BLaER1 treated with 17β-estradiol and CSF1 and Interleukin-3, amounts not matched to agents 10 nM and 100 nM (cell line): ENCODE measurements at regions not wholly inside any gene's neighbourhood (a gene's known extent, or its start where the extent isn't known, plus 50 kb on each side); places are given as distances from the start of the nearest gene placed in this dataset.

Experiments
- H3K27ac ChIP-seq, 11 experiments: shearing (Covaris generic); formaldehyde crosslinking; 2 replicates each; pipeline ENCODE4 v1.8.1; 2022
- H3K27me3 ChIP-seq, 11 experiments: shearing (Covaris generic); formaldehyde crosslinking; 2 replicates each; pipeline ENCODE4 v1.8.1; 2022
- H3K36me3 ChIP-seq, 11 experiments: shearing (Covaris generic); formaldehyde crosslinking; 2 replicates each; pipeline ENCODE4 v1.8.1; 2022
- H3K4me1 ChIP-seq, 10 experiments: shearing (Covaris generic); formaldehyde crosslinking; 2 replicates each; pipeline ENCODE4 v1.8.1; 2022
- H3K4me2 ChIP-seq, 11 experiments: shearing (Covaris generic); formaldehyde crosslinking; 2 replicates each; pipeline ENCODE4 v1.8.1; 2022
- H3K4me3 ChIP-seq, 10 experiments: shearing (Covaris generic); formaldehyde crosslinking; 2 replicates each; pipeline ENCODE4 v1.8.1; 2022
- H3K9ac ChIP-seq, 11 experiments: shearing (Covaris generic); formaldehyde crosslinking; 2 replicates each; pipeline ENCODE4 v1.8.1; 2022
- H3K9me3 ChIP-seq, 11 experiments: shearing (Covaris generic); formaldehyde crosslinking; replicated peaks in 1 of 11; 2 replicates each; pipeline ENCODE4 v1.8.1; 2022
- H4K20me1 ChIP-seq, 11 experiments: shearing (Covaris generic); formaldehyde crosslinking; 2 replicates each; pipeline ENCODE4 v1.8.1; 2022
- Cebpa-rat ChIP-seq, 11 experiments: shearing (Covaris generic); IDR thresholded peaks; 2 replicates each; pipeline ENCODE4 v1.8.1; 2022

DNA sequence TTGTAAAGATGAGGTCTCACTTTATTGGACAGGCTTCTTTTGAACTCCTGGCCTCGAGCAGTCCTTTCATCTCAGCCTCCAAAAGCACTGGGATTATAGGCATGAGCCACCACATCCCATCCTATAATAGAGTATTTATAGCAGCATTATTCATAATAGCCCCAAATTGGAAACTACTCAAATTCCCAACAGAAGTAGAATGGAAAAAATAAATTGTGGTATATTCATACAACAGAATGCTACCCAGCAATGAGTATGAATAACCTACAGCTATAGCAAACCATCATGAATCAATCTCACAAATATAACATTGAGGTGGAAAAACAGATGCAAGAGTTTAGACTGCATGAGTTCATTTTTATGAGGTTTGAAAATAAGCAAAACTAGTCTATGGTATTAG is 84.8 kb upstream of the BTBD3 start:
- Histone ChIP-seq H3K9me3 (no peaks in the 10 kb centered on the region), H3K4me1 (no peaks in the 10 kb centered on the region), H3K4me3 (no peak overlapping the region), H3K4me2 (no peak overlapping the region), H4K20me1 (no peaks in the 10 kb centered on the region), H3K27ac (no peak overlapping the region), H3K27me3 (no peaks in the 10 kb centered on the region), H3K9ac (no peak overlapping the region), H3K36me3 (no peaks in the 10 kb centered on the region)
- TF ChIP-seq Cebpa-rat (IDR thresholded peaks at IDR 0.05): no peak

DNA sequence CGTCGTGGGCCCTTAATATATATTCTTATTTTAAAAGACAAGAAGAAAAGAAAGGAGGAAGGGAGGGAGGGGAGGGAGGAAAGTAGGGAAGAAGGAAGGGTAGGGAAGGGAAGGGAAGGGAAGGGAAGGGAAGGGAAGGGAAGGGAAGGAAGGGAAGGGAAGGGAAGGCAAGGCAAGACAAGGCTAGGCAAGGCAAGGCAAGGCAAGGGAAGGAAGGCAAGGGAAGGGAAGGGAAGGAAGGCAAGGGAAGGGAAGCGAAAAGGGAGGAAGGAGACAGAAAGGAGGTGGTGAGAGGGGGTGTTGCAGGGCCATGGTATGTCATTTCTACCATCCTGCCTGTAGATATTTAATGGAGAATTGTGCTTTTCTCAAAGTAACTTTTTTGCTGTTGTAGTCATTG is 83.9 kb upstream of the BTBD3 start:
- Histone ChIP-seq H3K9ac (no peak overlapping the region), H3K27me3 (no peaks in the 10 kb centered on the region), H3K36me3 (no peaks in the 10 kb centered on the region), H4K20me1 (no peaks in the 10 kb centered on the region), H3K4me1 (no peaks in the 10 kb centered on the region), H3K4me2 (no peak overlapping the region), H3K4me3 (no peak overlapping the region), H3K27ac (no peak overlapping the region), H3K9me3 (no peaks in the 10 kb centered on the region)
- no peak for TF ChIP-seq Cebpa-rat (IDR thresholded peaks at IDR 0.05)

DNA sequence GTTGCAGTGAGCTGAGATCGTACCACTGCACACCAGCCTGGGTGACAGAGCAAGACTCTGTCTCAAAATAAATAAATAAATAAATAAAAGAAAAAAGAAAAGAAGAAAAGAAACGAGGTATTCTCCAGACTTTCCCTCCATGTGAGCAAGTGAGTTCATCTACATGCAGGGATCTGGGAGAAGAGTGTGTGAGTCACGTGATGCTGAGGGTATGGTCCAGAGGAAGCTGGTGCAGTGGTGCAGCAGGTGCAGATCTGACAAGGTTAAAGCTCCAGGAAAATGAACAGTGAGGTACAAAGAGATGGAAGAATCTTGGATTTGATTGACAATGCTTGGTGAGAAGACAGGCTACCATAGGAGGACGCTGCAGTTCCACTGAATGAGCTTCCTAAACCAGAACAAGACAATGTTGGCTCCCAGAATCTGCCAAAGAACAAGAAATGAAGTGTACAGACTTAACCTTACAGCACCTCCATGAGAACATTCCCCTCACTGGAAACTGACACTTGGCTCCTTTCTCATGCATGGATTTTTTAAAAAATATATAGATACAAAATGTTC is 79.5 kb upstream of the BTBD3 start:
- no peak overlapping the region for H3K27ac ChIP-seq
- H3K27me3 ChIP-seq: no peaks in the 10 kb centered on the region
- H3K4me2 ChIP-seq: no peak overlapping the region
- H3K9me3 ChIP-seq: no peaks in the 10 kb centered on the region
- no peaks in the 10 kb centered on the region for H3K36me3 ChIP-seq
- no peak for TF ChIP-seq Cebpa-rat (IDR thresholded peaks at IDR 0.05)
- H3K4me1 ChIP-seq: no peaks in the 10 kb centered on the region
- H4K20me1 ChIP-seq: no peaks in the 10 kb centered on the region
- H3K4me3 ChIP-seq: no peak overlapping the region
- no peak overlapping the region for H3K9ac ChIP-seq

DNA sequence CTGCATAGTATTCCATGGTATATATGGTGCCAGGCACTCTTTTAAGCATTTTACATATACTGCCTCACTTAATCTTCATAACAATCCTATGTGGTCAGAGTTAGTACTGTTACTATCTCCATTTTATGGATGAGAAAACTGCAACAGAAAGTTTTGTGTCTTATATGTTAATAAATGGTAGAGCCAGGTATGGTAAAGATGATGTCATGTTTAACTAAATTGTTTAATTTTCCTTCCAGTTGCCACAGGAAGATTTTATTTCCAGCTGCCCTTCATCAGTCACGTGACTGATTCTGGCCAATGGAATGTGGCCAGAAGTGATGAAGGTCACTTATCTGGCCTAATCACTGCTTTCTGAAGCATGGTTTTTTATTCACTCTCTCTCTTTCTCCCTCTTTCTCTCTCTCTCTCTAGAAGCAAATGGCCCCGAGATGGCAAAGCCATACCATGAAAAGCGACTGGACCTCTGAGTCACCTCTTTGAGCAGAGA is 75.7 kb upstream of the BTBD3 start:
- no peak overlapping the region for H3K9ac ChIP-seq
- no peak overlapping the region for H3K4me2 ChIP-seq

DNA sequence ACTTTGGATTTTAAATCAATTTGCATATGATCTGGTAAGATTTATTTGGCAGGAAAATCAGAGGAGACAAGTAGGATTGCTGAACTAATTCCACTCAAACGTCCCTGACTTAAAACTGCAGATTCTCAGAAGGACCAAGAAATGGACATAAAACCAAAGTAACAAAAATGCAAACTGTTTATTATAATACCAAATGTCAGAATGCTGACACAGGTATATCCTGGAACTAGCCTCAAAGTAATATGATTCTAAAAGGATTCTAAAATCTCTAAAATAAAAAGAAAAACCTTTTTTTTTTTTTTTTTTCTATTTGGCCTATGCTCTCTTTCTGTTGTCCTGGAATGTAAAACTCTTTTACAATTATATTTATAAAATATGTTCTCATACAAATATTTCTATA is 74.4 kb upstream of the BTBD3 start:
- no peaks in the 10 kb centered on the region for H3K9me3 ChIP-seq
- no peaks in the 10 kb centered on the region for H3K36me3 ChIP-seq
- H3K4me3 ChIP-seq: no peak overlapping the region
- H3K27me3 ChIP-seq: no peaks in the 10 kb centered on the region
- H3K4me1 ChIP-seq: no peaks in the 10 kb centered on the region
- no peaks in the 10 kb centered on the region for H4K20me1 ChIP-seq
- no peak overlapping the region for H3K9ac ChIP-seq
- TF ChIP-seq Cebpa-rat (IDR thresholded peaks at IDR 0.05): no peak
- no peak overlapping the region for H3K4me2 ChIP-seq
- H3K27ac ChIP-seq: no peak overlapping the region

More for the DNA sequence above, 75.7 kb upstream of the BTBD3 start:
- no peak for TF ChIP-seq Cebpa-rat (IDR thresholded peaks at IDR 0.05)
- no peaks in the 10 kb centered on the region for H3K27me3 ChIP-seq
- H3K36me3 ChIP-seq: no peaks in the 10 kb centered on the region
- H3K4me3 ChIP-seq: no peak overlapping the region
- H4K20me1 ChIP-seq: no peaks in the 10 kb centered on the region
- H3K27ac ChIP-seq: no peak overlapping the region
- no peaks in the 10 kb centered on the region for H3K4me1 ChIP-seq
- H3K9me3 ChIP-seq: no peaks in the 10 kb centered on the region

DNA sequence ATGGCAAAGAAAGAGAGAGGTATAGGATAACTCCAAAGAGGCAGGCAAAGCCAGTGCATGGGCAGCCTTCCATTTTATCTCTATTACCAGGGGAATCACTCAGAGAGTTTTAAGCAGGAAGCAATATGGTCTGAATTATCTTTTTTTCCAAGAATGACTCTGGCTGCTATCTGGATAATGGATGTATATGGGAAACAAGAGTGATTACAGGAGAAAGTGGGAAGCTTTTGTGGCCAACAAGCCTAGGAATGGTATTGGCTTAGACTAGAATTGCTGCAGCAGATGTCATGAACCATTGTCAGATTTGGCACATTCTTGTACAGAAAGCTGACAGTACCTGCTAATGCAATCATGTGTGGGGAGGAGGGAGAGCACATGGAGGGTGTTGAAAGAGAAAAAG is 73.0 kb upstream of the BTBD3 start:
- Histone ChIP-seq H3K27ac (no peak overlapping the region), H3K4me1 (no peaks in the 10 kb centered on the region), H3K9me3 (no peaks in the 10 kb centered on the region), H3K4me3 (no peak overlapping the region), H3K36me3 (no peaks in the 10 kb centered on the region), H3K9ac (no peak overlapping the region), H3K27me3 (no peaks in the 10 kb centered on the region), H3K4me2 (no peak overlapping the region), H4K20me1 (no peaks in the 10 kb centered on the region)
- no peak for TF ChIP-seq Cebpa-rat (IDR thresholded peaks at IDR 0.05)

DNA sequence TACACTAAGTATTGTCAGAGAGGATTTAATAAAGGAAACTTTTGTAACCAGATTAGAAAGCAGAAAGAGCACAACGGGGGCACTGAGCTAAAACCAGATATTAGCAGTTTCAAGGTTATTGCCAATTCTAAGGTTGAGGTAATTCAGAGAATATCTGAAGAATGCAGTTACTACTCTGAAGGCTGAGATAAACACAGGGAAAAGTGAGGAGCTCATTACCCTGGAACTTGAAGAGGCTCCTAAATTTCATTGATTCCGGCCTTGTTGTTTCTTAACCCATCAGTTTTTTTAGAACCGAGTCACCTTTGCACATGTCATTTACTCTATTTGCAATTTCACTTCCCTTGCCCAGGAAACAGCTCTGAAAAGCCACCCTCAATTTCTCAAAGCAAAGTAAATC is 72.4 kb upstream of the BTBD3 start:
- no peaks in the 10 kb centered on the region for H3K36me3 ChIP-seq
- H3K4me3 ChIP-seq: no peak overlapping the region
- H3K4me1 ChIP-seq: peaks cover 0 to 3% (median 0%) of the 10 kb centered on the region in 10 experiments; a peak in 1 of 20 replicates
- no peak overlapping the region for H3K4me2 ChIP-seq
- no peak overlapping the region for H3K27ac ChIP-seq
- no peak for TF ChIP-seq Cebpa-rat (IDR thresholded peaks at IDR 0.05)
- no peak overlapping the region for H3K9ac ChIP-seq
- no peaks in the 10 kb centered on the region for H4K20me1 ChIP-seq
- H3K27me3 ChIP-seq: no peaks in the 10 kb centered on the region
- no peaks in the 10 kb centered on the region for H3K9me3 ChIP-seq

DNA sequence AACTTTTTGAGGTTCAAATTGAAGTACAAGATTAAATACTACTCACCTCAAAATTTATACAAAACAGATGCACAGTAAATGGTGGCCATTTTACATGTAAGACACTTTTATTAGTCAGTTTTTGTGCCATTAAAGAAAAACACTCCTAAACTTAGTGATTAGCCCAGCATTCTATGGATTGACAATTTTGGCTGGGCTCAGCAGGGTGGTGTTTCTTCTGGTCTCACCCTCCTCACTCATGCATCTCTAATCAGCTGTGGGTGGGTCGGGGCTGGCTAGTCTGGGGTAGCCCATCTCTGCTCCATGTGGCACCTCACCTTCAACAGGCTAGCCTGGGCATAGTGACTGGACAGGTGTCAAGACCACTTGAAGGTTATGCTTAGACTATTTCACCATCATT is 71.6 kb upstream of the BTBD3 start:
- H3K4me1 ChIP-seq: peaks cover 0 to 4% (median 0%) of the 10 kb centered on the region in 10 experiments; a peak in 1 of 20 replicates
- H3K4me2 ChIP-seq: no peak overlapping the region

DNA sequence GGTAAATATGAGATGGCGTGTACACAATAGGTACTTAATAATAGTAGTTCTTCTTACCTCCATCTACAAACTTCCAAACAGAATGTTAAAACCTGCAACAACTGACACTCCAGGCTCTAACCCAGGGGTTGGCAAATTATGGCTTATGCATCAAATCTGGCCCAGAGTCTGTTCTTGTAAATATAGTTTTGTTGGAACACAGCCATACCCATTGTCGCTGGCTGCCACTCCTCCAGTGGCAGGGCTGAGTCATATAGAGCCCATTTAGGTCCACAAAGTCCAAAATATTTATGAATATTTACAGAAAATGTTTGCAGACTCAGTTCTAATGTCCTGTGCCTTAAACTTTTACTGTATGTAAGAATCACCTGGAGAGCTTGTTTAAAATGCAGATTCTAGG is 69.9 kb upstream of the BTBD3 start:
- Histone ChIP-seq H3K4me1 (peaks cover 0 to 4% (median 0%) of the 10 kb centered on the region in 10 experiments; a peak in 1 of 20 replicates), H3K9me3 (no peaks in the 10 kb centered on the region), H3K36me3 (no peaks in the 10 kb centered on the region), H3K9ac (no peak overlapping the region), H3K27ac (no peak overlapping the region), H3K4me2 (no peak overlapping the region), H3K4me3 (no peak overlapping the region), H4K20me1 (no peaks in the 10 kb centered on the region), H3K27me3 (no peaks in the 10 kb centered on the region)
- no peak for TF ChIP-seq Cebpa-rat (IDR thresholded peaks at IDR 0.05)

More for the DNA sequence above, 71.6 kb upstream of the BTBD3 start:
- no peaks in the 10 kb centered on the region for H3K36me3 ChIP-seq
- no peak overlapping the region for H3K4me3 ChIP-seq
- no peak overlapping the region for H3K9ac ChIP-seq
- H4K20me1 ChIP-seq: no peaks in the 10 kb centered on the region
- no peaks in the 10 kb centered on the region for H3K9me3 ChIP-seq
- no peak for TF ChIP-seq Cebpa-rat (IDR thresholded peaks at IDR 0.05)
- no peaks in the 10 kb centered on the region for H3K27me3 ChIP-seq
- no peak overlapping the region for H3K27ac ChIP-seq

DNA sequence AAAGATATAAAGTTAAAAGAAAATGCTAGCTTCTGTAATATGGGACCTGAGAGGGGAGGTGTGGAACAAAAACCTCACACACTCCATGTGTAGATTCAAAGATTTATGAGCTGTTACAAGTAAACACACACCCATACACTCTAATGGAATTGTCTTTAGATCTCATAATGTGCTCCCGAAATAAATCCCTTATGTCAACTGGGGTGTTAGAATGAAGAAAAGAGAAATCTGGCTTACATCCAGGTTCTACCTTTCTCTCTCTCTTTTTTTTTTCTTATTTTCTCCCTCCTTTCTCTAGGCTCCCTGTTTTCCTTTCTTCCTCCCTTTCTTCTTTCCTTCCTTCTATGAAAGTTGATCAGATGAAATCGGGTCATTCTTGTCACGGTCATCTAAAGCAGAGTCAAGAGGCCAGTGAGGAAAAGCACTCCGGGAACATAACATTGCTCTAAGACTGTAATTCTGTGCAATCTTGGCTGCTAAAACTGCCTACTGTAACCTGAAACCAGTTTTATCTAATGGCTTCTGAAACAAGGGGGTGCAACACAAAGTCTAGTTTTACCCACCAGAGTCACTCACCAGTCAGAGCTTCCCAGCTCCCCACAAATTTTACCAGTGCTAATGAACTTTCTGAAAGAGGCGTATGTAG is 68.3 kb upstream of the BTBD3 start:
- no peaks in the 10 kb centered on the region for H3K27me3 ChIP-seq
- H3K4me2 ChIP-seq: no peak overlapping the region
- H3K27ac ChIP-seq: no peak overlapping the region
- no peaks in the 10 kb centered on the region for H4K20me1 ChIP-seq
- no peak for TF ChIP-seq Cebpa-rat (IDR thresholded peaks at IDR 0.05)
- H3K4me1 ChIP-seq: peaks cover 0 to 4% (median 0%) of the 10 kb centered on the region in 10 experiments; a peak in 1 of 20 replicates
- no peaks in the 10 kb centered on the region for H3K9me3 ChIP-seq
- no peak overlapping the region for H3K4me3 ChIP-seq
- no peak overlapping the region for H3K9ac ChIP-seq
- H3K36me3 ChIP-seq: no peaks in the 10 kb centered on the region
